ENCODE measurements at regions not wholly inside any gene's neighbourhood (a gene's known extent, or its start where the extent isn't known, plus 50 kb on each side); places are given as distances from the start of the nearest gene placed in this dataset.

DNA sequence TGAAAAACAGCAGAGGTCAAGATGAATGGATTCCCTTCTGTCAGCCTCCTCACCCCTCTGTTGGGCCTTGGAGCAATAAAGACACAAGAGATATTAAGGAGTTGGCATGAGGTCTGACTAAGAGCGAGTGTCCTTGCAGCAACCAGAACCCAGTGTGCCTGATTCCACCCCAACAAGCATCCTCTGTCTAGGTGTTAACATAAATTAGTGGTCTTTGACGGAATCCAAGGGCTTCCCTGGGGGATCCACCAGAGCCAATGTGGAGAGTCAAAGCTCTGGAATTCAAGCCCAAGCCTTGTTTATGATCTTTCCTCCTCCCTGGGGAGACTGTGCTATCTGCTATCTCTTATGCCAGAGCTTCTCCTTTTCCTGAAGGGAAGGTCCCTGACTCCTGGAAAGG, 128.1 kb upstream of the SMIM23 start:
- H3K4me3 ChIP-seq (ENCODE audit: low read length in 2 of 2) = no peak overlapping the region
- H3K27ac ChIP-seq (ENCODE audit: low read depth in 2 of 2, low read length in 2 of 2) = no peak overlapping the region
- H3K36me3 ChIP-seq (ENCODE audit: control insufficient read depth in 2 of 2, insufficient read depth in 2 of 2, low read length in 2 of 2) = no peaks in the 10 kb centered on the region
- no peaks in the 10 kb centered on the region for H3K4me1 ChIP-seq (ENCODE audit: control insufficient read depth in 2 of 2, insufficient read depth in 2 of 2, low read length in 2 of 2)
- H3K9me3 ChIP-seq (ENCODE audit: control insufficient read depth in 2 of 2, low read length in 2 of 2) = no peaks in the 10 kb centered on the region
- peaks cover 0 to 3% of the 10 kb centered on the region in 2 donors for H3K27me3 ChIP-seq (ENCODE audit: control insufficient read depth in 2 of 2, insufficient read depth in 2 of 2, low read length in 2 of 2)
- no peak overlapping the region for H3K9ac ChIP-seq (ENCODE audit: low read depth in 1 of 2, low read length in 2 of 2)

GRCh38 chr5:171659896-171660295, 125.7 kb upstream of the SMIM23 start:
- no peaks in the 10 kb centered on the region for H3K36me3 ChIP-seq (ENCODE audit: control insufficient read depth in 2 of 2, insufficient read depth in 2 of 2, low read length in 2 of 2)
- H3K9ac ChIP-seq (ENCODE audit: low read depth in 1 of 2, low read length in 2 of 2) = no peak overlapping the region
- no peaks in the 10 kb centered on the region for H3K9me3 ChIP-seq (ENCODE audit: control insufficient read depth in 2 of 2, low read length in 2 of 2)
- peaks cover 0 to 2% of the 10 kb centered on the region in 2 donors for H3K27me3 ChIP-seq (ENCODE audit: control insufficient read depth in 2 of 2, insufficient read depth in 2 of 2, low read length in 2 of 2)
- no peak overlapping the region for H3K27ac ChIP-seq (ENCODE audit: low read depth in 2 of 2, low read length in 2 of 2)
- H3K4me3 ChIP-seq (ENCODE audit: low read length in 2 of 2) = no peak overlapping the region
- no peaks in the 10 kb centered on the region for H3K4me1 ChIP-seq (ENCODE audit: control insufficient read depth in 2 of 2, insufficient read depth in 2 of 2, low read length in 2 of 2)

DNA sequence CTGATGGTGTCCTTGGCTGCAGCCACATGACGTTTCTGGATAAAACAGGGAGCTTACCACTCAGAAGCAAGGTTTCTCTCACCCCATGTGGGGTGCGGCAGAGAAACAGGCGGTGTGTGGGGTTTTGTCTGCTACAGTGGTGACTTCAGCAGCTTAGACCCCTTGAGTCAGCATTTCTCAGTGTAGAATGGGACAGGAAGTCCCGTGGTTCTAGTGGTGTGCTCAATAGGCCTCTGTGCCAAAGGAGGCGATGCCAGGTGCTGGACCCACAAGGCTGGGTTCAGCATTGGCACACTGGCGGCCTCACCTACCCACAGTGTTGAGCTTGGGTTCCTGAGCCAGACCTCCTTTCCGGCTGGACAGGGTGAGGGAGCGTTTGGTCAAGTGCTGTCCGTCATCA, 125.2 kb upstream of the SMIM23 start:
- no peak overlapping the region for H3K27ac ChIP-seq (ENCODE audit: low read depth in 2 of 2, low read length in 2 of 2)
- H3K27me3 ChIP-seq (ENCODE audit: control insufficient read depth in 2 of 2, insufficient read depth in 2 of 2, low read length in 2 of 2) = no peaks in the 10 kb centered on the region
- H3K4me1 ChIP-seq (ENCODE audit: control insufficient read depth in 2 of 2, insufficient read depth in 2 of 2, low read length in 2 of 2) = no peaks in the 10 kb centered on the region
- no peaks in the 10 kb centered on the region for H3K36me3 ChIP-seq (ENCODE audit: control insufficient read depth in 2 of 2, insufficient read depth in 2 of 2, low read length in 2 of 2)
- H3K4me3 ChIP-seq (ENCODE audit: low read length in 2 of 2) = no peak overlapping the region
- no peaks in the 10 kb centered on the region for H3K9me3 ChIP-seq (ENCODE audit: control insufficient read depth in 2 of 2, low read length in 2 of 2)
- H3K9ac ChIP-seq (ENCODE audit: low read depth in 1 of 2, low read length in 2 of 2) = no peak overlapping the region

GRCh38 chr5:171661143-171661542, 124.5 kb upstream of the SMIM23 start:
- Histone ChIP-seq H3K4me3 (ENCODE audit: low read length in 2 of 2) (no peak overlapping the region), H3K4me1 (ENCODE audit: control insufficient read depth in 2 of 2, insufficient read depth in 2 of 2, low read length in 2 of 2) (no peaks in the 10 kb centered on the region), H3K27ac (ENCODE audit: low read depth in 2 of 2, low read length in 2 of 2) (no peak overlapping the region), H3K27me3 (ENCODE audit: control insufficient read depth in 2 of 2, insufficient read depth in 2 of 2, low read length in 2 of 2) (peaks cover 0 to 2% of the 10 kb centered on the region in 2 donors), H3K36me3 (ENCODE audit: control insufficient read depth in 2 of 2, insufficient read depth in 2 of 2, low read length in 2 of 2) (no peaks in the 10 kb centered on the region), H3K9ac (ENCODE audit: low read depth in 1 of 2, low read length in 2 of 2) (no peak overlapping the region), H3K9me3 (ENCODE audit: control insufficient read depth in 2 of 2, low read length in 2 of 2) (no peaks in the 10 kb centered on the region)

DNA sequence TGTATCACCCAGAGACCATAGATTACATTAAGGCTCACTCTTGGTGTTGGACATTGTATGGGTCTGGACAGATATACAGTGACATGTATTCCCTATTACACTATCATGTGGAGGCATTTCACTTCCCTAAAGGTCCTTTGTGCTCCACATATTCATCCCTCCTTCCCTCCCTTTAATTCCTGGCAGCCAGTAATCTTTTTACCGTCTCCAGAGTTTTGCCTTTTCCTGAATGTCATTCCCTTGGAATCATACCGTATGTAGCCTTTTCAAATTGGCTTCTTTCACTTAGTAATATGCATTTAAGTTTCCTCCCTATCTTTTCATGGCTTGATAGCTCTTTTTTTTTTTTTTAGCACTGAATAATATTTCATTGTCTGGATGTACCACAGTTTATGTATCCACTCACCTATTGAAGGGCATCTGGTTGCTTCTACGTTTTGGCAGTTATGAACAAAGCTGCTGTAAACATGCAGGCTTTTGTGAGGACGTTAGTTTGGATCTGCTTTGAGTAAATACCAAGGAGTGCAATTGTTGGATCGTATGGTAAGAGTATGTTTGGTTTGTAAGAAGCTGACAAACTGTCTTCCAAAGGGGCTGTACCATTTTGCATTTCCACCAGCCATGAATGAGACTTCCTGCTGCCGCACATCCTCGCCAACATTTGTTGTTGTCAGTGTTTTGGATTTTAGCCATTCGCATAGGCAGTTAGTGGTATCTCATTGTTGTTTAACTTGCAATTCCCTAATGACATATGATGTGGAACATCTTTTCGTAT, 122.1 kb upstream of the SMIM23 start:
- no peaks in the 10 kb centered on the region for H3K9me3 ChIP-seq (ENCODE audit: control insufficient read depth in 2 of 2, low read length in 2 of 2)
- peaks cover 0 to 3% of the 10 kb centered on the region in 2 donors for H3K27me3 ChIP-seq (ENCODE audit: control insufficient read depth in 2 of 2, insufficient read depth in 2 of 2, low read length in 2 of 2)
- no peak overlapping the region for H3K27ac ChIP-seq (ENCODE audit: low read depth in 2 of 2, low read length in 2 of 2)
- no peaks in the 10 kb centered on the region for H3K36me3 ChIP-seq (ENCODE audit: control insufficient read depth in 2 of 2, insufficient read depth in 2 of 2, low read length in 2 of 2)
- H3K4me1 ChIP-seq (ENCODE audit: control insufficient read depth in 2 of 2, insufficient read depth in 2 of 2, low read length in 2 of 2) = no peaks in the 10 kb centered on the region
- no peak overlapping the region for H3K9ac ChIP-seq (ENCODE audit: low read depth in 1 of 2, low read length in 2 of 2)
- H3K4me3 ChIP-seq (ENCODE audit: low read length in 2 of 2) = no peak overlapping the region

DNA sequence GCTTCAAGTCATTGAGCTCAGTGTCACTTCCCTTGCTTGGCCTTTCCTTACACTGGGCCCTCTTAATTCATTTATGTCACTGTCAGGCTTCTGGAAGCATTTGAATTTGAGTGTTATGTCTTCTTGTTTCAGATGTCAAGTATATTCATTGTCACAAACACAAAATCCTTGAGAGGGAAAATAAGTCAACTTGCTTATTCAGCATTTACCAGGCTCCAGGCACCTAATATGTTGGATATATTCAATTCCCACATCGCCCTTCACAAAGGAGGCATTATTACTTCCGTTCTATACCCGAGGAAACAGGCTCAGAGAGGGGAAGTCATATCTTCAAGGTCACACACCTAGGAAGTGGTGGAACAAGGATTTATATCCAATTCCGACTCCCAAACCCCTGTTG, 121.1 kb upstream of the SMIM23 start:
- H3K4me3 ChIP-seq (ENCODE audit: low read length in 2 of 2) = no peak overlapping the region
- no peak overlapping the region for H3K9ac ChIP-seq (ENCODE audit: low read depth in 1 of 2, low read length in 2 of 2)
- no peaks in the 10 kb centered on the region for H3K4me1 ChIP-seq (ENCODE audit: control insufficient read depth in 2 of 2, insufficient read depth in 2 of 2, low read length in 2 of 2)
- H3K36me3 ChIP-seq (ENCODE audit: control insufficient read depth in 2 of 2, insufficient read depth in 2 of 2, low read length in 2 of 2) = no peaks in the 10 kb centered on the region
- peaks cover 0 to 3% of the 10 kb centered on the region in 2 donors for H3K27me3 ChIP-seq (ENCODE audit: control insufficient read depth in 2 of 2, insufficient read depth in 2 of 2, low read length in 2 of 2)
- no peaks in the 10 kb centered on the region for H3K9me3 ChIP-seq (ENCODE audit: control insufficient read depth in 2 of 2, low read length in 2 of 2)
- H3K27ac ChIP-seq (ENCODE audit: low read depth in 2 of 2, low read length in 2 of 2) = no peak overlapping the region

- Histone ChIP-seq H3K36me3 (ENCODE audit: control insufficient read depth in 2 of 2, insufficient read depth in 2 of 2, low read length in 2 of 2) (no peaks in the 10 kb centered on the region), H3K4me3 (ENCODE audit: low read length in 2 of 2) (no peak overlapping the region), H3K27ac (ENCODE audit: low read depth in 2 of 2, low read length in 2 of 2) (no peak overlapping the region)
Observed at GRCh38 chr5:171666815-171667214, 118.8 kb upstream of the SMIM23 start.

DNA sequence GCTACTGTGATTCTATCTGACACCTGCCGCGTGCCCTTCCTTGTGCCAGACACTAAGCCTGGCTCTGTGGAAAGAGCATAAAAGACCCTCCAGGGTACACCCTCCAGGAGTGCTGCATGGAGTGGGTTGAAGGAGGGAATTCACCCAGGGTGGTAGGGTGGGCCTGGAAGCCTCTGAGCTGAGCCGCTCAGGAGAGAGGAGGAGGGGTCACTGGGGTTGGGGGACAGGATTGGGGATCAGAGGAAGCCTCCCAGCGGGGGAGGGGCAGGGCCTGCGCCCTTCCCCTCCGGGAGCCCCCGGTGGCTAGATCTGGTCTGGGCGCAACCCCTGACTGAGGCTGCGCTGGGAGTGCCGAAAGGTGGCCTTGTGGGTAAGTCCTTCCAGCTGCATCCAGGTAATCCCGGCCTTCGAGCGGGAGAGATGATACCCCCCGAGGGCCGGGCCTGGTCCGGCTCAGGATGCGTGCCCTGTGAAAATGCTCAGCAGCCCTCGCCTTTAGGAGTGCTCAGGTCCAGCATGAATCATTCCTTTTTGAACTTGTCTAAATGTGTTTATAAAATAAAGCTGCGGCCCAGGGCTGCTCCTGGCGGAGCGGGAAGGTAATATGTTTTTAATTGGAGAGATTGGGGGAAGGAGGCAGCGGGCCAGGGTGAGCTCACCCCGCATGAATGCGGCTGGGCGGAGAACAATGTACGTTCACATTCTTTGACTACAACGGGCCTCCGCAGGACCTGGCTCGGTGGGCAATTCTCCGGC, 118.1 kb upstream of the SMIM23 start:
- Histone ChIP-seq H3K27ac (ENCODE audit: low read depth in 2 of 2, low read length in 2 of 2) (no peak overlapping the region), H3K9ac (ENCODE audit: low read depth in 1 of 2, low read length in 2 of 2) (no peak overlapping the region), H3K36me3 (ENCODE audit: control insufficient read depth in 2 of 2, insufficient read depth in 2 of 2, low read length in 2 of 2) (no peaks in the 10 kb centered on the region), H3K9me3 (ENCODE audit: control insufficient read depth in 2 of 2, low read length in 2 of 2) (no peaks in the 10 kb centered on the region), H3K27me3 (ENCODE audit: control insufficient read depth in 2 of 2, insufficient read depth in 2 of 2, low read length in 2 of 2) (peaks cover 0 to 3% of the 10 kb centered on the region in 2 donors), H3K4me1 (ENCODE audit: control insufficient read depth in 2 of 2, insufficient read depth in 2 of 2, low read length in 2 of 2) (no peaks in the 10 kb centered on the region), H3K4me3 (ENCODE audit: low read length in 2 of 2) (no peak overlapping the region)

More at GRCh38 chr5:171666815-171667214, 118.8 kb upstream of the SMIM23 start:
- Histone ChIP-seq H3K9ac (ENCODE audit: low read depth in 1 of 2, low read length in 2 of 2) (no peak overlapping the region), H3K4me1 (ENCODE audit: control insufficient read depth in 2 of 2, insufficient read depth in 2 of 2, low read length in 2 of 2) (no peaks in the 10 kb centered on the region), H3K9me3 (ENCODE audit: control insufficient read depth in 2 of 2, low read length in 2 of 2) (no peaks in the 10 kb centered on the region), H3K27me3 (ENCODE audit: control insufficient read depth in 2 of 2, insufficient read depth in 2 of 2, low read length in 2 of 2) (peaks cover 0 to 3% of the 10 kb centered on the region in 2 donors)

DNA sequence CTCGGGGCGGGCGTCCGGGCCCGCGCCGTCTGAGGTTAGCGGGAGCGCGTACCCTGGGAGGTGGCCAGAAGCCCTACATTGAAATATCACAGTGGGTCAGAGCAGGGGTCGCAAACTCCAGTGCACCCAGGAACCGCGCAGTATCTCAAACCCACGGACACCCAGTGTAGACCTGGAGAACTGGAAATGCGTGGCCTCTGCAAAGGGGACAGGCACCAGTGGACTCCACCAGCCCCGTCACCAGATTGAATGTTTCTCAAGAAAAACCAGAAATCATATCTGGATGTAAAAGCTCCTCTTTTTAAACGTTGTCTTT, 117.6 kb upstream of the SMIM23 start:
- Histone ChIP-seq H3K4me1 (ENCODE audit: control insufficient read depth in 2 of 2, insufficient read depth in 2 of 2, low read length in 2 of 2) (no peaks in the 10 kb centered on the region), H3K9ac (ENCODE audit: low read depth in 1 of 2, low read length in 2 of 2) (no peak overlapping the region), H3K27ac (ENCODE audit: low read depth in 2 of 2, low read length in 2 of 2) (no peak overlapping the region), H3K36me3 (ENCODE audit: control insufficient read depth in 2 of 2, insufficient read depth in 2 of 2, low read length in 2 of 2) (no peaks in the 10 kb centered on the region), H3K9me3 (ENCODE audit: control insufficient read depth in 2 of 2, low read length in 2 of 2) (no peaks in the 10 kb centered on the region), H3K4me3 (ENCODE audit: low read length in 2 of 2) (no peak overlapping the region), H3K27me3 (ENCODE audit: control insufficient read depth in 2 of 2, insufficient read depth in 2 of 2, low read length in 2 of 2) (peaks cover 0 to 3% of the 10 kb centered on the region in 2 donors)

GRCh38 chr5:171669571-171669970, 116.0 kb upstream of the SMIM23 start:
- no peaks in the 10 kb centered on the region for H3K4me1 ChIP-seq (ENCODE audit: control insufficient read depth in 2 of 2, insufficient read depth in 2 of 2, low read length in 2 of 2)
- no peak overlapping the region for H3K27ac ChIP-seq (ENCODE audit: low read depth in 2 of 2, low read length in 2 of 2)
- H3K4me3 ChIP-seq (ENCODE audit: low read length in 2 of 2) = no peak overlapping the region
- peaks cover 0 to 3% of the 10 kb centered on the region in 2 donors for H3K27me3 ChIP-seq (ENCODE audit: control insufficient read depth in 2 of 2, insufficient read depth in 2 of 2, low read length in 2 of 2)
- H3K9ac ChIP-seq (ENCODE audit: low read depth in 1 of 2, low read length in 2 of 2) = no peak overlapping the region
- H3K9me3 ChIP-seq (ENCODE audit: control insufficient read depth in 2 of 2, low read length in 2 of 2) = no peaks in the 10 kb centered on the region
- H3K36me3 ChIP-seq (ENCODE audit: control insufficient read depth in 2 of 2, insufficient read depth in 2 of 2, low read length in 2 of 2) = no peaks in the 10 kb centered on the region
